ENCODE measurements at regions not wholly inside any gene's neighbourhood (a gene's known extent, or its start where the extent isn't known, plus 50 kb on each side); places are given as distances from the start of the nearest gene placed in this dataset.

- DNase-seq = no peak
Measured at GRCh38 chr10:131743190-131744151, 157.3 kb upstream of the PPP2R2D start.

- no peak for DNase-seq
Measured at GRCh38 chr10:131744346-131744745, 156.5 kb upstream of the PPP2R2D start.

- DNase-seq = no peak
Measured at GRCh38 chr10:131745591-131745990, 155.2 kb upstream of the PPP2R2D start.

- no peak for DNase-seq
Measured at GRCh38 chr10:131746241-131746711, 154.5 kb upstream of the PPP2R2D start.

- DNase-seq = no peak
Measured at GRCh38 chr10:131746785-131747184, 154.0 kb upstream of the PPP2R2D start.

- no peak for DNase-seq
Measured at GRCh38 chr10:131747251-131747650, 153.6 kb upstream of the PPP2R2D start.

GRCh38 chr10:131747791-131748190, 153.0 kb upstream of the PPP2R2D start:
- DNase-seq = no peak

- no peak for DNase-seq
Measured at GRCh38 chr10:131748191-131748590, 152.6 kb upstream of the PPP2R2D start.

GRCh38 chr10:131748831-131749766, 151.7 kb upstream of the PPP2R2D start:
- no peak for DNase-seq

- no peak for DNase-seq
Measured at GRCh38 chr10:131749767-131750142, 151.1 kb upstream of the PPP2R2D start.

GRCh38 chr10:131750171-131750895, 150.5 kb upstream of the PPP2R2D start:
- DNase-seq = no peak

- no peak for DNase-seq
Measured at GRCh38 chr10:131750973-131751826, 149.6 kb upstream of the PPP2R2D start.

- no peak for DNase-seq
Measured at GRCh38 chr10:131751827-131752775, 148.7 kb upstream of the PPP2R2D start.

GRCh38 chr10:131753336-131753735, 147.5 kb upstream of the PPP2R2D start:
- no peak for DNase-seq

GRCh38 chr10:131755200-131755599, 145.6 kb upstream of the PPP2R2D start:
- no peak for DNase-seq

- DNase-seq = no peak
Measured at GRCh38 chr10:131757285-131758058, 143.3 kb upstream of the PPP2R2D start.

- no peak for DNase-seq
Measured at GRCh38 chr10:131758062-131758938, 142.5 kb upstream of the PPP2R2D start.

- no peak for DNase-seq
Measured at GRCh38 chr10:131758939-131759301, 141.9 kb upstream of the PPP2R2D start.

- no peak for DNase-seq
Measured at GRCh38 chr10:131759347-131759746, 141.5 kb upstream of the PPP2R2D start.
